Dendritic cell treated with granulocyte-macrophage colony-stimulating factor and Interleukin-4, amounts not matched to agents 40 ng/mL and 50 ng/mL, for 4 days (primary cell): ENCODE measurements at regions not wholly inside any gene's neighbourhood (a gene's known extent, or its start where the extent isn't known, plus 50 kb on each side); places are given as distances from the start of the nearest gene placed in this dataset.
"Not testable (repeated sequence)": the region's sequence is repeated elsewhere in the genome, so short reads cannot be mapped to it uniquely, and the experiment has no call there.

ENCODE experiments used
- H3K27ac Mint-ChIP-seq: one replicate; pipeline ENCODE4 v1.8.0; 2022; ENCODE audit warnings: mild to moderate bottlenecking, mixed read lengths
- H3K27me3 Mint-ChIP-seq: one replicate; pipeline ENCODE4 v1.8.0; 2022; ENCODE audit warnings: mild to moderate bottlenecking, mixed read lengths
- H3K36me3 Mint-ChIP-seq: one replicate; pipeline ENCODE4 v1.8.0; 2022; ENCODE audit warnings: low read depth, mixed read lengths
- H3K4me1 Mint-ChIP-seq: one replicate; pipeline ENCODE4 v1.8.0; 2022; ENCODE audit warnings: low read depth, mixed read lengths
- H3K4me3 Mint-ChIP-seq: one replicate; pipeline ENCODE4 v1.8.0; 2022; ENCODE audit warnings: mild to moderate bottlenecking, moderate library complexity, mixed read lengths
- H3K9me3 Mint-ChIP-seq: one replicate; pipeline ENCODE4 v1.8.0; 2022; ENCODE audit warnings: mixed read lengths
- intact Hi-C: fragments of 100-400 bp; cut with micrococcal nuclease; formaldehyde crosslinking; loops from one replicate; pipeline ENCODE4 v1.15.0; 2022

- H3K27me3 Mint-ChIP-seq = no peaks in the 10 kb centered on the region
- intact Hi-C loops = no loop called here
- no peaks in the 10 kb centered on the region for H3K4me1 Mint-ChIP-seq
These were observed 296.1 kb upstream of the FZD8 start for GRCh38 chr10:35938160-35938559.

GRCh38 chr10:35937546-35937945 is 295.4 kb upstream of the FZD8 start:
- intact Hi-C loops = no loop called here
- no peaks in the 10 kb centered on the region for H3K27me3 Mint-ChIP-seq
- no peaks in the 10 kb centered on the region for H3K4me1 Mint-ChIP-seq
- no peak overlapping the region for H3K27ac Mint-ChIP-seq
- H3K36me3 Mint-ChIP-seq = no peaks in the 10 kb centered on the region
- no peak overlapping the region for H3K4me3 Mint-ChIP-seq
- peaks cover 28% of the 10 kb centered on the region for H3K9me3 Mint-ChIP-seq

More at GRCh38 chr10:35938160-35938559, 296.1 kb upstream of the FZD8 start:
- peaks cover 28% of the 10 kb centered on the region for H3K9me3 Mint-ChIP-seq
- H3K4me3 Mint-ChIP-seq = no peak overlapping the region
- no peak overlapping the region for H3K27ac Mint-ChIP-seq
- H3K36me3 Mint-ChIP-seq = no peaks in the 10 kb centered on the region

- Mint-ChIP-seq H3K4me1 (no peaks in the 10 kb centered on the region), H3K27me3 (no peaks in the 10 kb centered on the region), H3K27ac (no peak overlapping the region), H3K4me3 (no peak overlapping the region), H3K36me3 (no peaks in the 10 kb centered on the region), H3K9me3 (peaks cover 28% of the 10 kb centered on the region)
- intact Hi-C loops = no loop called here
These were observed 292.5 kb upstream of the FZD8 start for GRCh38 chr10:35934642-35934995.

GRCh38 chr10:35933940-35934641 is 292.0 kb upstream of the FZD8 start:
- Mint-ChIP-seq H3K4me1 (no peaks in the 10 kb centered on the region), H3K27me3 (no peaks in the 10 kb centered on the region), H3K27ac (no peak overlapping the region), H3K9me3 (peaks cover 28% of the 10 kb centered on the region), H3K4me3 (no peak overlapping the region), H3K36me3 (no peaks in the 10 kb centered on the region)
- intact Hi-C loops = no loop called here

GRCh38 chr10:35933491-35933890 is 291.4 kb upstream of the FZD8 start:
- H3K4me1 Mint-ChIP-seq = no peaks in the 10 kb centered on the region
- H3K9me3 Mint-ChIP-seq = peaks cover 28% of the 10 kb centered on the region
- no peak overlapping the region for H3K4me3 Mint-ChIP-seq
- no peaks in the 10 kb centered on the region for H3K27me3 Mint-ChIP-seq
- H3K27ac Mint-ChIP-seq = no peak overlapping the region
- H3K36me3 Mint-ChIP-seq = no peaks in the 10 kb centered on the region
- intact Hi-C loops = no loop called here

GRCh38 chr10:35929962-35930361 is 287.9 kb upstream of the FZD8 start:
- H3K27me3 Mint-ChIP-seq, H3K36me3 Mint-ChIP-seq, H3K4me1 Mint-ChIP-seq, H3K27ac Mint-ChIP-seq, intact Hi-C loops, H3K4me3 Mint-ChIP-seq, H3K9me3 Mint-ChIP-seq: not testable (repeated sequence)

- Mint-ChIP-seq H3K9me3 (no peaks in the 10 kb centered on the region), H3K4me1 (no peaks in the 10 kb centered on the region), H3K36me3 (no peaks in the 10 kb centered on the region), H3K27ac (no peak overlapping the region), H3K27me3 (no peaks in the 10 kb centered on the region), H3K4me3 (no peak overlapping the region)
- intact Hi-C loops = no loop called here
These were observed 286.7 kb upstream of the FZD8 start for GRCh38 chr10:35928748-35929147.

- H3K9me3 Mint-ChIP-seq = no peaks in the 10 kb centered on the region
- intact Hi-C loops = no loop called here
These were observed 285.9 kb upstream of the FZD8 start for GRCh38 chr10:35927990-35928488.

GRCh38 chr10:35927341-35927740 is 285.2 kb upstream of the FZD8 start:
- no peaks in the 10 kb centered on the region for H3K9me3 Mint-ChIP-seq
- H3K4me1 Mint-ChIP-seq = no peaks in the 10 kb centered on the region
- H3K27me3 Mint-ChIP-seq = no peaks in the 10 kb centered on the region
- intact Hi-C loops = no loop called here
- no peaks in the 10 kb centered on the region for H3K36me3 Mint-ChIP-seq
- H3K4me3 Mint-ChIP-seq = no peak overlapping the region
- H3K27ac Mint-ChIP-seq = no peak overlapping the region

More at GRCh38 chr10:35927990-35928488, 285.9 kb upstream of the FZD8 start:
- Mint-ChIP-seq H3K27me3 (no peaks in the 10 kb centered on the region), H3K4me3 (no peak overlapping the region), H3K4me1 (no peaks in the 10 kb centered on the region), H3K36me3 (no peaks in the 10 kb centered on the region), H3K27ac (no peak overlapping the region)

GRCh38 chr10:35926846-35927245 is 284.8 kb upstream of the FZD8 start:
- no peaks in the 10 kb centered on the region for H3K9me3 Mint-ChIP-seq
- H3K4me1 Mint-ChIP-seq = no peaks in the 10 kb centered on the region
- H3K27me3 Mint-ChIP-seq = no peaks in the 10 kb centered on the region
- H3K27ac Mint-ChIP-seq = no peak overlapping the region
- H3K4me3 Mint-ChIP-seq = no peak overlapping the region
- intact Hi-C loops = no loop called here
- no peaks in the 10 kb centered on the region for H3K36me3 Mint-ChIP-seq

GRCh38 chr10:35925493-35925892 is 283.4 kb upstream of the FZD8 start:
- H3K4me1 Mint-ChIP-seq = no peaks in the 10 kb centered on the region
- H3K36me3 Mint-ChIP-seq = no peaks in the 10 kb centered on the region
- no peak overlapping the region for H3K4me3 Mint-ChIP-seq
- no peaks in the 10 kb centered on the region for H3K9me3 Mint-ChIP-seq
- no peaks in the 10 kb centered on the region for H3K27me3 Mint-ChIP-seq
- intact Hi-C loops = no loop called here
- no peak overlapping the region for H3K27ac Mint-ChIP-seq

GRCh38 chr10:35924759-35925158 is 282.7 kb upstream of the FZD8 start:
- Mint-ChIP-seq H3K27ac (no peak overlapping the region), H3K4me3 (no peak overlapping the region), H3K27me3 (no peaks in the 10 kb centered on the region), H3K36me3 (no peaks in the 10 kb centered on the region), H3K9me3 (no peaks in the 10 kb centered on the region), H3K4me1 (no peaks in the 10 kb centered on the region)
- intact Hi-C loops = no loop called here

GRCh38 chr10:35922876-35923600 is 280.9 kb upstream of the FZD8 start:
- Mint-ChIP-seq H3K9me3 (no peaks in the 10 kb centered on the region), H3K27ac (no peak overlapping the region), H3K4me1 (no peaks in the 10 kb centered on the region), H3K36me3 (no peaks in the 10 kb centered on the region), H3K4me3 (no peak overlapping the region), H3K27me3 (no peaks in the 10 kb centered on the region)
- intact Hi-C loops = no loop called here

- Mint-ChIP-seq H3K36me3 (no peaks in the 10 kb centered on the region), H3K27ac (no peak overlapping the region), H3K4me1 (no peaks in the 10 kb centered on the region), H3K9me3 (no peaks in the 10 kb centered on the region), H3K4me3 (no peak overlapping the region), H3K27me3 (no peaks in the 10 kb centered on the region)
- intact Hi-C loops = no loop called here
These were observed 279.8 kb upstream of the FZD8 start for GRCh38 chr10:35921866-35922350.
